SK-N-SH treated with all-trans-retinoic acid at 6 μM for 48 hours (cell line): ENCODE measurements at regions not wholly inside any gene's neighbourhood (a gene's known extent, or its start where the extent isn't known, plus 50 kb on each side); places are given as distances from the start of the nearest gene placed in this dataset.

ENCODE experiments used
- ATAC-seq: fragments of 200-7000 bp; cut with Tn5 transposase; 3 replicates; pipeline ENCODE4 v1.9.1; 2020; ENCODE audit warnings: mild to moderate bottlenecking, moderate library complexity
- ARNTL ChIP-seq: fragments of 450-650 bp; formaldehyde crosslinking; IDR thresholded peaks from 2 replicates; pipeline ENCODE4 v1.5.0; 2020; ENCODE audit warnings: low read depth, mild to moderate bottlenecking, moderate library complexity, borderline replicate concordance
- BACH2 ChIP-seq: fragments of 250-450 bp; sonication (Bioruptor Pico); IDR thresholded peaks from 2 replicates; pipeline ENCODE4 v1.9.0; 2021; ENCODE audit warnings: mild to moderate bottlenecking, borderline replicate concordance
- CSDC2 ChIP-seq: fragments of 250-450 bp; sonication (Bioruptor Pico); IDR thresholded peaks from 2 replicates; pipeline ENCODE4 v1.5.0; 2020; ENCODE audit warnings: mild to moderate bottlenecking, moderate library complexity
- ESRRG ChIP-seq: fragments of 250-450 bp; sonication (Bioruptor Pico); IDR thresholded peaks from 2 replicates; pipeline ENCODE4 v1.6.1; 2021; ENCODE audit warnings: mild to moderate bottlenecking
- ISL1 ChIP-seq: fragments of 250-450 bp; sonication (Bioruptor Pico); IDR thresholded peaks from 2 replicates; pipeline ENCODE4 v2.1.2; 2022; ENCODE audit warnings: mild to moderate bottlenecking, moderate library complexity
- OSR1 ChIP-seq: fragments of 250-450 bp; sonication (Bioruptor Pico); IDR thresholded peaks from 2 replicates; pipeline ENCODE4 v1.8.0; 2022; ENCODE audit warnings: moderate library complexity, mild to moderate bottlenecking, inconsistent platforms
- PPARA ChIP-seq: fragments of 250-450 bp; sonication (Bioruptor Pico); IDR thresholded peaks from 2 replicates; pipeline ENCODE4 v1.5.0; 2020; ENCODE audit warnings: mild to moderate bottlenecking, borderline replicate concordance
- RARB ChIP-seq: fragments of 250-450 bp; sonication (Bioruptor Pico); IDR thresholded peaks from 2 replicates; pipeline ENCODE4 v1.8.0; 2021; ENCODE audit warnings: mild to moderate bottlenecking, moderate library complexity
- TCF4 ChIP-seq: fragments of 250-450 bp; sonication (Bioruptor Pico); IDR thresholded peaks from 2 replicates; pipeline ENCODE4 v1.8.0; 2021; ENCODE audit warnings: mild to moderate bottlenecking, moderate library complexity, borderline replicate concordance
- TOX ChIP-seq: fragments of 250-450 bp; sonication (Bioruptor Pico); IDR thresholded peaks from 2 replicates; pipeline ENCODE4 v1.8.0; 2021; ENCODE audit warnings: mild to moderate bottlenecking, moderate library complexity, borderline replicate concordance
- ZC3H10 ChIP-seq: fragments of 250-450 bp; sonication (Bioruptor Pico); IDR thresholded peaks from 2 replicates; pipeline ENCODE4 v1.5.1; 2021; ENCODE audit warnings: mild to moderate bottlenecking, moderate library complexity
- ZFP3 ChIP-seq: fragments of 250-450 bp; sonication (Bioruptor Pico); IDR thresholded peaks from 2 replicates; pipeline ENCODE4 v1.5.0; 2020; ENCODE audit warnings: mild to moderate bottlenecking, moderate library complexity
- ZFP30 ChIP-seq: fragments of 450-650 bp; formaldehyde crosslinking; IDR thresholded peaks from 2 replicates; pipeline ENCODE4 v1.5.0; 2022; ENCODE audit warnings: mild to moderate bottlenecking, moderate library complexity
- ZNF565 ChIP-seq: fragments of 450-650 bp; formaldehyde crosslinking; conservative IDR thresholded peaks from 2 replicates; pipeline ENCODE4 v1.5.0; 2020; ENCODE audit warnings: low read depth, mild to moderate bottlenecking, moderate library complexity
- ZNF70 ChIP-seq: fragments of 450-650 bp; formaldehyde crosslinking; IDR thresholded peaks from 2 replicates; pipeline ENCODE4 v1.5.0; 2020; ENCODE audit warnings: mild to moderate bottlenecking, moderate library complexity
- ZNF8 ChIP-seq: fragments of 450-650 bp; formaldehyde crosslinking; IDR thresholded peaks from 2 replicates; pipeline ENCODE4 v1.5.0; 2020; ENCODE audit warnings: mild to moderate bottlenecking, moderate library complexity
- TF ChIP-seq, protein P1 (sequence below): fragments of 250-450 bp; sonication (Bioruptor Pico); IDR thresholded peaks from 2 replicates; pipeline ENCODE4 v1.5.1; 2020; ENCODE audit warnings: low read depth, mild to moderate bottlenecking, moderate library complexity
- TF ChIP-seq, protein P2 (sequence below): fragments of 250-450 bp; sonication (Bioruptor Pico); IDR thresholded peaks from 2 replicates; pipeline ENCODE4 v1.8.0; 2021; ENCODE audit warnings: low read depth, mild to moderate bottlenecking, moderate library complexity, borderline replicate concordance
- TF ChIP-seq, protein P3 (sequence below): fragments of 250-450 bp; sonication (Bioruptor Pico); IDR thresholded peaks from 2 replicates; pipeline ENCODE4 v1.5.0; 2020; ENCODE audit warnings: mild to moderate bottlenecking, moderate library complexity
- TF ChIP-seq, protein P4 (sequence below): fragments of 250-450 bp; sonication (Bioruptor Pico); IDR thresholded peaks from 2 replicates; pipeline ENCODE4 v1.8.0; 2020; ENCODE audit warnings: mild to moderate bottlenecking, moderate library complexity, borderline replicate concordance
- TF ChIP-seq, protein P5 (sequence below): fragments of 250-450 bp; sonication (Bioruptor Pico); IDR thresholded peaks from 2 replicates; pipeline ENCODE4 v1.5.1; 2021; ENCODE audit warnings: mild to moderate bottlenecking, moderate library complexity

DNA sequence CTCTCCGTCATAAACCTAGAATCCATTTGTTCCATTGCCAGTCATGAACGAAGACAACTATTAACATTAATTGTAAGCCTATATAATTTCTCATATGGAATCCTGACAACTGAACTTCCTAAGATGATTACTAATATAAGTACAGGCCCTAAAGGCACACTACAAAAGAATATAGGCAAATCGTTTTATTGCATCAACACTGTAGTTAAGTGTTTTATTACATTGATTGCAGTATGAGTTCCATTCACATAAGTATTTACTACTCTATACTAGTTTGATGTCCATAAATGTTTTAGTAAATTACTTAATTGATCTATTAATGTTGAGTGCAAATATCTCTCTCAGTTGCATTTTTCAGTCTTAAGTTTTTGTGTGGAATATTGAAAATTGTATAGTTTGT lies 113.1 kb upstream of the SEMA3C start:
- TF ChIP-seq ZFP3 (CRISPR knock-in tag) (no peak), ZNF70 (CRISPR knock-in tag) (no peak), ESRRG (CRISPR knock-in tag) (no peak), ISL1 (CRISPR knock-in tag) (no peak), TCF4 (CRISPR knock-in tag) (no peak), ARNTL (CRISPR knock-in tag) (no peak), BACH2 (CRISPR knock-in tag) (no peak)
- TF ChIP-seq, protein P1, sequence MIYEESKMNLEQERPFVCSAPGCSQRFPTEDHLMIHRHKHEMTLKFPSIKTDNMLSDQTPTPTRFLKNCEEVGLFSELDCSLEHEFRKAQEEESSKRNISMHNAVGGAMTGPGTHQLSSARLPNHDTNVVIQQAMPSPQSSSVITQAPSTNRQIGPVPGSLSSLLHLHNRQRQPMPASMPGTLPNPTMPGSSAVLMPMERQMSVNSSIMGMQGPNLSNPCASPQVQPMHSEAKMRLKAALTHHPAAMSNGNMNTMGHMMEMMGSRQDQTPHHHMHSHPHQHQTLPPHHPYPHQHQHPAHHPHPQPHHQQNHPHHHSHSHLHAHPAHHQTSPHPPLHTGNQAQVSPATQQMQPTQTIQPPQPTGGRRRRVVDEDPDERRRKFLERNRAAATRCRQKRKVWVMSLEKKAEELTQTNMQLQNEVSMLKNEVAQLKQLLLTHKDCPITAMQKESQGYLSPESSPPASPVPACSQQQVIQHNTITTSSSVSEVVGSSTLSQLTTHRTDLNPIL (CRISPR knock-in tag), result no peak
- TF ChIP-seq, protein P2, sequence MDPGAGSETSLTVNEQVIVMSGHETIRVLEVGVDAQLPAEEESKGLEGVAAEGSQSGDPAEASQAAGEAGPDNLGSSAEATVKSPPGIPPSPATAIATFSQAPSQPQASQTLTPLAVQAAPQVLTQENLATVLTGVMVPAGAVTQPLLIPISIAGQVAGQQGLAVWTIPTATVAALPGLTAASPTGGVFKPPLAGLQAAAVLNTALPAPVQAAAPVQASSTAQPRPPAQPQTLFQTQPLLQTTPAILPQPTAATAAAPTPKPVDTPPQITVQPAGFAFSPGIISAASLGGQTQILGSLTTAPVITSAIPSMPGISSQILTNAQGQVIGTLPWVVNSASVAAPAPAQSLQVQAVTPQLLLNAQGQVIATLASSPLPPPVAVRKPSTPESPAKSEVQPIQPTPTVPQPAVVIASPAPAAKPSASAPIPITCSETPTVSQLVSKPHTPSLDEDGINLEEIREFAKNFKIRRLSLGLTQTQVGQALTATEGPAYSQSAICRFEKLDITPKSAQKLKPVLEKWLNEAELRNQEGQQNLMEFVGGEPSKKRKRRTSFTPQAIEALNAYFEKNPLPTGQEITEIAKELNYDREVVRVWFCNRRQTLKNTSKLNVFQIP (CRISPR knock-in tag), result no peak
- TF ChIP-seq, protein P3, sequence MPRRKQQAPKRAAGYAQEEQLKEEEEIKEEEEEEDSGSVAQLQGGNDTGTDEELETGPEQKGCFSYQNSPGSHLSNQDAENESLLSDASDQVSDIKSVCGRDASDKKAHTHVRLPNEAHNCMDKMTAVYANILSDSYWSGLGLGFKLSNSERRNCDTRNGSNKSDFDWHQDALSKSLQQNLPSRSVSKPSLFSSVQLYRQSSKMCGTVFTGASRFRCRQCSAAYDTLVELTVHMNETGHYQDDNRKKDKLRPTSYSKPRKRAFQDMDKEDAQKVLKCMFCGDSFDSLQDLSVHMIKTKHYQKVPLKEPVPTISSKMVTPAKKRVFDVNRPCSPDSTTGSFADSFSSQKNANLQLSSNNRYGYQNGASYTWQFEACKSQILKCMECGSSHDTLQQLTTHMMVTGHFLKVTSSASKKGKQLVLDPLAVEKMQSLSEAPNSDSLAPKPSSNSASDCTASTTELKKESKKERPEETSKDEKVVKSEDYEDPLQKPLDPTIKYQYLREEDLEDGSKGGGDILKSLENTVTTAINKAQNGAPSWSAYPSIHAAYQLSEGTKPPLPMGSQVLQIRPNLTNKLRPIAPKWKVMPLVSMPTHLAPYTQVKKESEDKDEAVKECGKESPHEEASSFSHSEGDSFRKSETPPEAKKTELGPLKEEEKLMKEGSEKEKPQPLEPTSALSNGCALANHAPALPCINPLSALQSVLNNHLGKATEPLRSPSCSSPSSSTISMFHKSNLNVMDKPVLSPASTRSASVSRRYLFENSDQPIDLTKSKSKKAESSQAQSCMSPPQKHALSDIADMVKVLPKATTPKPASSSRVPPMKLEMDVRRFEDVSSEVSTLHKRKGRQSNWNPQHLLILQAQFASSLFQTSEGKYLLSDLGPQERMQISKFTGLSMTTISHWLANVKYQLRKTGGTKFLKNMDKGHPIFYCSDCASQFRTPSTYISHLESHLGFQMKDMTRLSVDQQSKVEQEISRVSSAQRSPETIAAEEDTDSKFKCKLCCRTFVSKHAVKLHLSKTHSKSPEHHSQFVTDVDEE (CRISPR knock-in tag), result no peak
- TF ChIP-seq, protein P4, sequence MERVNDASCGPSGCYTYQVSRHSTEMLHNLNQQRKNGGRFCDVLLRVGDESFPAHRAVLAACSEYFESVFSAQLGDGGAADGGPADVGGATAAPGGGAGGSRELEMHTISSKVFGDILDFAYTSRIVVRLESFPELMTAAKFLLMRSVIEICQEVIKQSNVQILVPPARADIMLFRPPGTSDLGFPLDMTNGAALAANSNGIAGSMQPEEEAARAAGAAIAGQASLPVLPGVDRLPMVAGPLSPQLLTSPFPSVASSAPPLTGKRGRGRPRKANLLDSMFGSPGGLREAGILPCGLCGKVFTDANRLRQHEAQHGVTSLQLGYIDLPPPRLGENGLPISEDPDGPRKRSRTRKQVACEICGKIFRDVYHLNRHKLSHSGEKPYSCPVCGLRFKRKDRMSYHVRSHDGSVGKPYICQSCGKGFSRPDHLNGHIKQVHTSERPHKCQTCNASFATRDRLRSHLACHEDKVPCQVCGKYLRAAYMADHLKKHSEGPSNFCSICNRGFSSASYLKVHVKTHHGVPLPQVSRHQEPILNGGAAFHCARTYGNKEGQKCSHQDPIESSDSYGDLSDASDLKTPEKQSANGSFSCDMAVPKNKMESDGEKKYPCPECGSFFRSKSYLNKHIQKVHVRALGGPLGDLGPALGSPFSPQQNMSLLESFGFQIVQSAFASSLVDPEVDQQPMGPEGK (CRISPR knock-in tag), result no peak
- TF ChIP-seq, protein P5, sequence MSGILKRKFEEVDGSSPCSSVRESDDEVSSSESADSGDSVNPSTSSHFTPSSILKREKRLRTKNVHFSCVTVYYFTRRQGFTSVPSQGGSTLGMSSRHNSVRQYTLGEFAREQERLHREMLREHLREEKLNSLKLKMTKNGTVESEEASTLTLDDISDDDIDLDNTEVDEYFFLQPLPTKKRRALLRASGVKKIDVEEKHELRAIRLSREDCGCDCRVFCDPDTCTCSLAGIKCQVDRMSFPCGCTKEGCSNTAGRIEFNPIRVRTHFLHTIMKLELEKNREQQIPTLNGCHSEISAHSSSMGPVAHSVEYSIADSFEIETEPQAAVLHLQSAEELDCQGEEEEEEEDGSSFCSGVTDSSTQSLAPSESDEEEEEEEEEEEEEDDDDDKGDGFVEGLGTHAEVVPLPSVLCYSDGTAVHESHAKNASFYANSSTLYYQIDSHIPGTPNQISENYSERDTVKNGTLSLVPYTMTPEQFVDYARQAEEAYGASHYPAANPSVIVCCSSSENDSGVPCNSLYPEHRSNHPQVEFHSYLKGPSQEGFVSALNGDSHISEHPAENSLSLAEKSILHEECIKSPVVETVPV (CRISPR knock-in tag), result no peak
- no peak for ATAC-seq

DNA sequence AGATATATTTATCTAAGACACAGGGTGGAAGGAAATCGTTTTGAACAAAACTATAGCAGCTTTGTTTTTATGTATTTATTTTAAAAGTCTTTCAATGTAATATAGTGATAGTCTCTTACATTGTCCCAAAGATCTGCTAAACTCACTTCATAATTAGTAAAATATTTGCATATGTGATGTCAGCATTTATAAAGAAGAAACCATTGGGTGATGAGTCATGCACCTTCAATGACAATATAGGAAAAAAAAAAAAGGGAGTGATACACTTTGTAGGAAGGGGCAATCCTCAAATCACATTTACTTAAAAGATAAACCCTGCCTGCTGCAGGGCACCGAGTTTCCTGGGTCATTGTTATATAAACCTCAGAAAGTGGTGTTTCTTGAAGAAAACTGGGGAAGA lies 112.4 kb upstream of the SEMA3C start:
- ATAC-seq, result no peak
- TF ChIP-seq PPARA (no peak), ZNF565 (CRISPR knock-in tag) (no peak), RARB (CRISPR knock-in tag) (no peak), ESRRG (CRISPR knock-in tag) (no peak), BACH2 (CRISPR knock-in tag) (no peak), ZC3H10 (CRISPR knock-in tag) (no peak), TCF4 (CRISPR knock-in tag) (no peak), ZFP30 (CRISPR knock-in tag) (no peak), ZNF70 (CRISPR knock-in tag) (no peak), CSDC2 (CRISPR knock-in tag) (no peak), TOX (CRISPR knock-in tag) (no peak), OSR1 (no peak), ZNF8 (no peak)
- TF ChIP-seq, protein P3 (CRISPR knock-in tag), result no peak
- TF ChIP-seq, protein P1 (CRISPR knock-in tag), result no peak
- TF ChIP-seq, protein P2 (CRISPR knock-in tag), result no peak
- TF ChIP-seq, protein P4 (CRISPR knock-in tag), result no peak
